ENCODE measurements at regions not wholly inside any gene's neighbourhood (a gene's known extent, or its start where the extent isn't known, plus 50 kb on each side); places are given as distances from the start of the nearest gene placed in this dataset.

DNA sequence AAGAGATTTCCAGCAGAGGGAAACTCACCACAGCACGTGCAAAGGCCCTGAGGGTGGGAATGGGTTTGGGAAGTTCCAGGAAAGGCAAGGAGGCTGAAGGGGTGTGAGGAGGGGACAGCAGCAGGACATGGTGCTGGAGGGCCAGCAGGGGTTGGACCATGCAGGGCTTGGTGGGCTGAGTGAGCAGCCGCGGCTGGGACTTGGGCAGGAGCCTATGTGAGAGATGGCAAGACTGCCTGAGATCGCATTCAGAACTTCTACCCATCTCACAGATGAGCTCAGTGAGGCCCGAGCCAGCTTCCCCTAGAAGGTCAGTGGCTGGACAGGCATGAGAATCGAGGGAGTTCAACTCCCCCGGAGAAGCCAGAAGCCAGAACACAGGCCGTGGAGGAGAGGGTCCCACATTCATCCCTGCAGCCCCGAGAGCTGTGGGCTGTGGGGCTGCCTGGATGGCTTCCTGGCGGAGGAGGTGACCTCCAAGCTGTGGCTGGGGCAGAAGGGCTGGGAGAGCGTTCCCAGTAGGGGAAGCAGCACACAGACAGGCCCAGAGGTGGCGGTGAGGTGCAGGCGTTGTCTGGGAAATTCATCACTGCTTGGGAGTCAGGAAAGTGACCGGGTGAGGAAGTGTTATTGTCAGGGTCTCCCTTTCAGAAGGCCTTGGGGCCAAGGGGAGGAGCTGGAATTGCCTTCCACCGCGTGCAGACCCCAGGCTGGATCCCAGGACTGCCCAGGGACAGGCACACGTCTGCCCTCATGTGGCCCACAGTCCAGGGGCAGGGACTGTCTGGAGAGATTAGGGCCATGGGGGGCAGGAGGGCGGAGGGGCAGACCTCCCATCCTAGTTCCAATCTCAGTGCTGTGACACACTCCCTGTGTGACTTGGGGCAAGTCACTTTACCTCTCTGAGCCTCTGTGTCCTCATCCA, 103.8 kb downstream of the CEBPB start:
- no peak for TF ChIP-seq GATA3 (IDR thresholded peaks at IDR 0.05; ENCODE audit: low read depth, low read length)
- no peak for TF ChIP-seq GATA2 (IDR thresholded peaks at IDR 0.05; ENCODE audit: low read depth, low read length)
